ENCODE measurements at regions not wholly inside any gene's neighbourhood (a gene's known extent, or its start where the extent isn't known, plus 50 kb on each side); places are given as distances from the start of the nearest gene placed in this dataset.

GRCh38 chr9:75570538-75570937 is 319.9 kb upstream of the PCSK5 start:
- DNase-seq = no peak
- Mint-ChIP-seq H3K9me3 (no peaks in the 10 kb centered on the region), H3K4me1 (no peaks in the 10 kb centered on the region), H3K4me3 (no peak overlapping the region), H3K27ac (no peak overlapping the region), H3K27me3 (no peaks in the 10 kb centered on the region), H3K36me3 (ENCODE audit: low read depth) (no peaks in the 10 kb centered on the region)
- ChIA-PET POLR2A (no interaction called here), CTCF (no interaction called here)

GRCh38 chr9:75574569-75574968 is 315.9 kb upstream of the PCSK5 start:
- no peak overlapping the region for H3K4me3 Mint-ChIP-seq
- no peaks in the 10 kb centered on the region for H3K36me3 Mint-ChIP-seq (ENCODE audit: low read depth)
- CTCF ChIA-PET = no interaction called here
- no peak for DNase-seq
- H3K27ac Mint-ChIP-seq = no peak overlapping the region
- no peaks in the 10 kb centered on the region for H3K4me1 Mint-ChIP-seq
- POLR2A ChIA-PET = no interaction called here
- no peaks in the 10 kb centered on the region for H3K27me3 Mint-ChIP-seq
- no peaks in the 10 kb centered on the region for H3K9me3 Mint-ChIP-seq

GRCh38 chr9:75582870-75583269 is 307.6 kb upstream of the PCSK5 start:
- CTCF ChIA-PET = no interaction called here
- no peaks in the 10 kb centered on the region for H3K4me1 Mint-ChIP-seq
- H3K27me3 Mint-ChIP-seq = no peaks in the 10 kb centered on the region
- POLR2A ChIA-PET = no interaction called here
- no peaks in the 10 kb centered on the region for H3K9me3 Mint-ChIP-seq
- no peaks in the 10 kb centered on the region for H3K36me3 Mint-ChIP-seq (ENCODE audit: low read depth)
- no peak overlapping the region for H3K27ac Mint-ChIP-seq
- DNase-seq = no peak
- H3K4me3 Mint-ChIP-seq = no peak overlapping the region

- Mint-ChIP-seq H3K27ac (no peak overlapping the region), H3K4me1 (no peaks in the 10 kb centered on the region), H3K4me3 (no peak overlapping the region), H3K9me3 (no peaks in the 10 kb centered on the region), H3K36me3 (ENCODE audit: low read depth) (no peaks in the 10 kb centered on the region), H3K27me3 (no peaks in the 10 kb centered on the region)
- ChIA-PET CTCF (no interaction called here), POLR2A (no interaction called here)
- DNase-seq = no peak
These were observed 301.7 kb upstream of the PCSK5 start for GRCh38 chr9:75588808-75589207.

- H3K27me3 Mint-ChIP-seq = no peaks in the 10 kb centered on the region
- H3K9me3 Mint-ChIP-seq = no peaks in the 10 kb centered on the region
- no peaks in the 10 kb centered on the region for H3K36me3 Mint-ChIP-seq (ENCODE audit: low read depth)
- no peak overlapping the region for H3K27ac Mint-ChIP-seq
- POLR2A ChIA-PET = no interaction called here
- DNase-seq = no peak
- H3K4me3 Mint-ChIP-seq = no peak overlapping the region
- no peaks in the 10 kb centered on the region for H3K4me1 Mint-ChIP-seq
- CTCF ChIA-PET = no interaction called here
These were observed 301.0 kb upstream of the PCSK5 start for GRCh38 chr9:75589497-75589896.

GRCh38 chr9:75591972-75592371 is 298.5 kb upstream of the PCSK5 start:
- H3K4me3 Mint-ChIP-seq = no peak overlapping the region
- H3K36me3 Mint-ChIP-seq (ENCODE audit: low read depth) = no peaks in the 10 kb centered on the region
- CTCF ChIA-PET = no interaction called here
- H3K4me1 Mint-ChIP-seq = no peaks in the 10 kb centered on the region
- no peak overlapping the region for H3K27ac Mint-ChIP-seq
- no peaks in the 10 kb centered on the region for H3K27me3 Mint-ChIP-seq
- no peak for DNase-seq
- H3K9me3 Mint-ChIP-seq = no peaks in the 10 kb centered on the region
- POLR2A ChIA-PET = no interaction called here

GRCh38 chr9:75592586-75592985 is 297.9 kb upstream of the PCSK5 start:
- CTCF ChIA-PET = no interaction called here
- Mint-ChIP-seq H3K27me3 (no peaks in the 10 kb centered on the region), H3K27ac (no peak overlapping the region), H3K9me3 (no peaks in the 10 kb centered on the region), H3K4me3 (no peak overlapping the region), H3K4me1 (no peaks in the 10 kb centered on the region), H3K36me3 (ENCODE audit: low read depth) (no peaks in the 10 kb centered on the region)
- POLR2A ChIA-PET = no interaction called here
- no peak for DNase-seq

- DNase-seq = no peak
- Mint-ChIP-seq H3K9me3 (no peaks in the 10 kb centered on the region), H3K4me3 (no peak overlapping the region), H3K27ac (no peak overlapping the region), H3K27me3 (no peaks in the 10 kb centered on the region), H3K36me3 (ENCODE audit: low read depth) (no peaks in the 10 kb centered on the region), H3K4me1 (no peaks in the 10 kb centered on the region)
- POLR2A ChIA-PET = no interaction called here
- CTCF ChIA-PET = no interaction called here
These were observed 296.6 kb upstream of the PCSK5 start for GRCh38 chr9:75593920-75594319.

- ChIA-PET CTCF (no interaction called here), POLR2A (no interaction called here)
- H3K27ac Mint-ChIP-seq = no peak overlapping the region
- H3K4me3 Mint-ChIP-seq = no peak overlapping the region
- H3K36me3 Mint-ChIP-seq (ENCODE audit: low read depth) = no peaks in the 10 kb centered on the region
- no peaks in the 10 kb centered on the region for H3K27me3 Mint-ChIP-seq
- H3K9me3 Mint-ChIP-seq = no peaks in the 10 kb centered on the region
- DNase-seq = no peak
- no peaks in the 10 kb centered on the region for H3K4me1 Mint-ChIP-seq
These were observed 291.3 kb upstream of the PCSK5 start for GRCh38 chr9:75599126-75599525.

GRCh38 chr9:75601280-75601679 is 289.2 kb upstream of the PCSK5 start:
- no peaks in the 10 kb centered on the region for H3K27me3 Mint-ChIP-seq
- DNase-seq = no peak
- H3K4me1 Mint-ChIP-seq = no peaks in the 10 kb centered on the region
- no peak overlapping the region for H3K4me3 Mint-ChIP-seq
- no peak overlapping the region for H3K27ac Mint-ChIP-seq
- H3K9me3 Mint-ChIP-seq = no peaks in the 10 kb centered on the region
- POLR2A ChIA-PET = no interaction called here
- H3K36me3 Mint-ChIP-seq (ENCODE audit: low read depth) = no peaks in the 10 kb centered on the region
- CTCF ChIA-PET = no interaction called here

GRCh38 chr9:75602060-75602459 is 288.4 kb upstream of the PCSK5 start:
- Mint-ChIP-seq H3K27ac (no peak overlapping the region), H3K36me3 (ENCODE audit: low read depth) (no peaks in the 10 kb centered on the region), H3K27me3 (no peaks in the 10 kb centered on the region), H3K4me1 (no peaks in the 10 kb centered on the region), H3K9me3 (no peaks in the 10 kb centered on the region), H3K4me3 (no peak overlapping the region)
- no peak for DNase-seq
- ChIA-PET CTCF (no interaction called here), POLR2A (no interaction called here)

GRCh38 chr9:75604661-75605060 is 285.8 kb upstream of the PCSK5 start:
- H3K36me3 Mint-ChIP-seq (ENCODE audit: low read depth) = no peaks in the 10 kb centered on the region
- no peak for DNase-seq
- CTCF ChIA-PET = no interaction called here
- POLR2A ChIA-PET = no interaction called here
- H3K9me3 Mint-ChIP-seq = no peaks in the 10 kb centered on the region
- H3K27me3 Mint-ChIP-seq = no peaks in the 10 kb centered on the region
- no peaks in the 10 kb centered on the region for H3K4me1 Mint-ChIP-seq
- H3K4me3 Mint-ChIP-seq = no peak overlapping the region
- H3K27ac Mint-ChIP-seq = no peak overlapping the region

GRCh38 chr9:75607521-75607920 is 283.0 kb upstream of the PCSK5 start:
- CTCF ChIA-PET = no interaction called here
- DNase-seq = no peak
- H3K27me3 Mint-ChIP-seq = no peaks in the 10 kb centered on the region
- no peaks in the 10 kb centered on the region for H3K36me3 Mint-ChIP-seq (ENCODE audit: low read depth)
- H3K4me3 Mint-ChIP-seq = no peak overlapping the region
- POLR2A ChIA-PET = no interaction called here
- H3K27ac Mint-ChIP-seq = no peak overlapping the region
- H3K4me1 Mint-ChIP-seq = no peaks in the 10 kb centered on the region
- H3K9me3 Mint-ChIP-seq = no peaks in the 10 kb centered on the region

GRCh38 chr9:75609401-75609800 is 281.1 kb upstream of the PCSK5 start:
- POLR2A ChIA-PET = no interaction called here
- Mint-ChIP-seq H3K27me3 (no peaks in the 10 kb centered on the region), H3K4me1 (no peaks in the 10 kb centered on the region), H3K4me3 (no peak overlapping the region), H3K9me3 (no peaks in the 10 kb centered on the region), H3K36me3 (ENCODE audit: low read depth) (no peaks in the 10 kb centered on the region), H3K27ac (no peak overlapping the region)
- DNase-seq = no peak
- CTCF ChIA-PET = no interaction called here

- Mint-ChIP-seq H3K27ac (no peak overlapping the region), H3K36me3 (ENCODE audit: low read depth) (no peaks in the 10 kb centered on the region), H3K27me3 (no peaks in the 10 kb centered on the region), H3K9me3 (no peaks in the 10 kb centered on the region), H3K4me1 (no peaks in the 10 kb centered on the region), H3K4me3 (no peak overlapping the region)
- POLR2A ChIA-PET = no interaction called here
- no peak for DNase-seq
- CTCF ChIA-PET = no interaction called here
These were observed 280.2 kb upstream of the PCSK5 start for GRCh38 chr9:75610246-75610645.

Data from activated CD4-positive, alpha-beta memory T cell treated with anti-CD3 and anti-CD28 coated beads, Interleukin-2, amount 10 ng/mL, durations not matched to agents 7 days and 5 days (primary cell).